ENCODE measurements at regions not wholly inside any gene's neighbourhood (a gene's known extent, or its start where the extent isn't known, plus 50 kb on each side); places are given as distances from the start of the nearest gene placed in this dataset.

DNA sequence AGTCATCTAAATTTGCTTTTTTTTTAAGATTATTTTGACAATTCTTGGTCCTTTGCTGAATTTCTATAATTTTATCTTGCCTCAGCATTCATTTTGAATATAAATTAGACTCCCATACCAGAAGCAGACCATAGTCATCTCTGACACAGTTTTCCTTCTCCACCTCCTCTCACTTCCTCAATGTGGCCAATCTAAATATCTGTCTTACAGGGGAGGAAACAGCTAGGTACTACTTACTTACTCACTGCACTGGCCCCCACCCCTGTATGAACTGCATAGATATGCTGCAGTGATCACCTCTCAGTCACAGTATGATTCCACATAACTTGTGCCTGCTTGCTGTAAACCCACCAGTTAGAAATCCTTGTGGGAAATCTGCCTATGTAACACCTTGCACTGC is 665.6 kb downstream of the FGF9 start:
- Histone ChIP-seq H3K14ac (ENCODE audit: insufficient read depth, low read length) (no peak overlapping the region), H2BK5ac (ENCODE audit: insufficient read length, low read length) (no peak overlapping the region), H4K20me1 (ENCODE audit: control insufficient read depth, insufficient read depth, insufficient read length) (no peaks in the 10 kb centered on the region), H3K9me3 (ENCODE audit: control insufficient read depth, low read depth, low read length) (no peaks in the 10 kb centered on the region), H2BK120ac (ENCODE audit: low read depth, low read length, poor library complexity, severe bottlenecking) (no peak overlapping the region), H3K9ac (ENCODE audit: extremely low read depth, insufficient read length, low read length) (no peak overlapping the region), H3T11ph (ENCODE audit: low read length) (no peak overlapping the region), H3K4ac (ENCODE audit: low read depth, low read length) (no peak overlapping the region), H2BK12ac (ENCODE audit: insufficient read length, low read depth, low read length) (no peak overlapping the region), H2BK15ac (ENCODE audit: low read depth, low read length) (no peak overlapping the region), H4K91ac (ENCODE audit: insufficient read length, low read depth, low read length) (no peak overlapping the region), H3K56ac (ENCODE audit: insufficient read length, low read depth, low read length) (no peak overlapping the region), H3K4me1 (ENCODE audit: insufficient read depth, low read length) (no peaks in the 10 kb centered on the region; the same call in 1 of the 2 replicates), H3K27me3 (ENCODE audit: insufficient read depth, low read length) (no peaks in the 10 kb centered on the region), H2AK5ac (ENCODE audit: insufficient read length, low read length) (no peak overlapping the region), H4K8ac (replicated peaks; ENCODE audit: insufficient read length, low read depth, low read length) (no peak overlapping the region), H2BK20ac (ENCODE audit: low read depth, low read length, poor library complexity, severe bottlenecking) (no peak overlapping the region), H3K79me2 (ENCODE audit: insufficient read depth, low read length) (no peaks in the 10 kb centered on the region), H3K23me2 (ENCODE audit: insufficient read length, low read depth, low read length, poor library complexity, severe bottlenecking) (no peaks in the 10 kb centered on the region), H3K79me1 (ENCODE audit: insufficient read depth, low read depth, low read length, poor library complexity, severe bottlenecking) (no peaks in the 10 kb centered on the region), H3K18ac (ENCODE audit: insufficient read length, low read depth, low read length) (no peak overlapping the region), H2AFZ (ENCODE audit: low read length) (no peak overlapping the region), H3K27ac (ENCODE audit: insufficient read length, low read depth, low read length) (no peak overlapping the region), H3K23ac (ENCODE audit: insufficient read length, low read depth, low read length) (no peak overlapping the region), H3K4me2 (ENCODE audit: insufficient read depth, insufficient read length, low read length) (no peak overlapping the region), H4K5ac (ENCODE audit: insufficient read length, low read depth, low read length) (no peak overlapping the region)
- Mint-ChIP-seq H3K36me3 (ENCODE audit: insufficient read depth in 1 of 3, low read depth in 3 of 3) (peaks cover 5 to 20% (median 11%) of the 10 kb centered on the region in 3 experiments), H3K4me1 (no peaks in the 10 kb centered on the region), H3K9me3 (peaks cover 18 to 26% of the 10 kb centered on the region in 2 experiments), H3K27me3 (ENCODE audit: low read depth) (no peaks in the 10 kb centered on the region; the same call in 1 of the 2 replicates), H3K27ac (no peak overlapping the region), H3K4me3 (no peak overlapping the region)
- TF ChIP-seq, protein P1, sequence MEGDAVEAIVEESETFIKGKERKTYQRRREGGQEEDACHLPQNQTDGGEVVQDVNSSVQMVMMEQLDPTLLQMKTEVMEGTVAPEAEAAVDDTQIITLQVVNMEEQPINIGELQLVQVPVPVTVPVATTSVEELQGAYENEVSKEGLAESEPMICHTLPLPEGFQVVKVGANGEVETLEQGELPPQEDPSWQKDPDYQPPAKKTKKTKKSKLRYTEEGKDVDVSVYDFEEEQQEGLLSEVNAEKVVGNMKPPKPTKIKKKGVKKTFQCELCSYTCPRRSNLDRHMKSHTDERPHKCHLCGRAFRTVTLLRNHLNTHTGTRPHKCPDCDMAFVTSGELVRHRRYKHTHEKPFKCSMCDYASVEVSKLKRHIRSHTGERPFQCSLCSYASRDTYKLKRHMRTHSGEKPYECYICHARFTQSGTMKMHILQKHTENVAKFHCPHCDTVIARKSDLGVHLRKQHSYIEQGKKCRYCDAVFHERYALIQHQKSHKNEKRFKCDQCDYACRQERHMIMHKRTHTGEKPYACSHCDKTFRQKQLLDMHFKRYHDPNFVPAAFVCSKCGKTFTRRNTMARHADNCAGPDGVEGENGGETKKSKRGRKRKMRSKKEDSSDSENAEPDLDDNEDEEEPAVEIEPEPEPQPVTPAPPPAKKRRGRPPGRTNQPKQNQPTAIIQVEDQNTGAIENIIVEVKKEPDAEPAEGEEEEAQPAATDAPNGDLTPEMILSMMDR (conservative IDR thresholded peaks at IDR 0.05) = no peak
- DNase-seq = no peak
